Panc1 (cell line): ENCODE measurements at regions not wholly inside any gene's neighbourhood (a gene's known extent, or its start where the extent isn't known, plus 50 kb on each side); places are given as distances from the start of the nearest gene placed in this dataset.

Experiments used
- ATAC-seq: fragments of 200-7000 bp; cut with Tn5 transposase; 2 replicates; pipeline ENCODE4 v1.9.1; 2020; ENCODE audit warnings: mild to moderate bottlenecking, moderate library complexity
- BruUV-seq: library from RNA; stranded (reverse); fragments of 400-500 nt; replicated peaks from 2 replicates; lab custom pipeline; 2021; lab: Mats Ljungman, UMichigan
- CTCF ChIA-PET: fragments of 300-600 bp; sonication (Branson Sonifier 250); formaldehyde crosslinking; loops from one replicate; lab custom pipeline; 2022; ENCODE audit warnings: antibody characterized with exemption; lab: Charles Lee
- POLR2A ChIA-PET: fragments of 300-600 bp; sonication (Branson Sonifier 250); formaldehyde crosslinking; loops from one replicate; lab custom pipeline; 2022; ENCODE audit warnings: antibody characterized with exemption; lab: Charles Lee
- DNase-seq: peaks from one replicate; pipeline ENCODE4 v3.0.0-alpha.2; 2010; ENCODE audit warnings: low read depth, low spot score
- H3K27ac ChIP-seq: 2 replicates; pipeline ENCODE4 v1.5.1; 2011; ENCODE audit warnings: mild to moderate bottlenecking, low read length, inconsistent platforms
- H3K27me3 ChIP-seq: fragments of 200-500 bp; sonication (Bioruptor generic); 2 replicates; pipeline ENCODE4 v1.6.0; 2014; ENCODE audit warnings: low read length, inconsistent platforms; ENCODE audit not compliant: control insufficient read depth, insufficient read depth
- H3K36me3 ChIP-seq: fragments of 200-500 bp; sonication (Bioruptor generic); 2 replicates; pipeline ENCODE4 v1.5.1; 2014; ENCODE audit warnings: inconsistent platforms, mild to moderate bottlenecking, low read length, moderate library complexity; ENCODE audit not compliant: control insufficient read depth, insufficient read depth
- H3K4me1 ChIP-seq: 2 replicates; pipeline ENCODE4 v1.5.1; 2011; ENCODE audit warnings: inconsistent platforms, mild to moderate bottlenecking, low read length, moderate library complexity; ENCODE audit not compliant: control insufficient read depth, insufficient read depth
- H3K4me3 ChIP-seq, 2 experiments: 2 replicates each; pipeline ENCODE4 v1.5.1; 2011 to 2012; ENCODE audit warnings: low read depth in 2 of 2, low read length in 2 of 2, mild to moderate bottlenecking in 2 of 2, inconsistent platforms in 1 of 2, moderate library complexity in 1 of 2
- H3K9me3 ChIP-seq: fragments of 200-500 bp; sonication (Bioruptor generic); 2 replicates; pipeline ENCODE4 v1.5.1; 2014; ENCODE audit warnings: low read depth, mild to moderate bottlenecking, inconsistent platforms, low read length, moderate library complexity; ENCODE audit not compliant: control insufficient read depth, insufficient read depth
- POLR2AphosphoS5 ChIP-seq: IDR thresholded peaks from 2 replicates; pipeline ENCODE4 v1.6.1; 2012; ENCODE audit warnings: mild to moderate bottlenecking, low read depth, low read length, moderate library complexity
- SIN3A ChIP-seq: IDR thresholded peaks from 2 replicates; pipeline ENCODE4 v1.6.1; 2012; ENCODE audit warnings: low read depth, mild to moderate bottlenecking, low read length, moderate library complexity, borderline replicate concordance; ENCODE audit not compliant: insufficient read depth
- TCF7L2 ChIP-seq: IDR thresholded peaks from 2 replicates; pipeline ENCODE4 v1.6.1; 2011; ENCODE audit warnings: mild to moderate bottlenecking, low read depth, low read length, inconsistent platforms
- in situ Hi-C: cut with HindIII; loops from 2 replicates; pipeline ENCODE4 v1.10.0; 2016; ENCODE audit warnings: low sequenced_read_pairs, low pct_unique_long_range_greater_than_20kb
- intact Hi-C: fragments of 100-400 bp; cut with micrococcal nuclease; formaldehyde crosslinking; loops from one replicate; pipeline ENCODE4 v1.10.0; 2022; ENCODE audit not compliant: unreplicated experiment
- TF ChIP-seq, protein P1 (sequence below), 2 experiments: IDR thresholded peaks; 2 replicates each; pipeline ENCODE4 v1.6.1; 2011 to 2012; ENCODE audit warnings: low read depth in 2 of 2, control low read depth in 1 of 2, low read length in 1 of 2, mild to moderate bottlenecking in 1 of 2, moderate library complexity in 1 of 2; ENCODE audit not compliant: insufficient read depth in 1 of 2
- TF ChIP-seq, protein P2 (sequence below): fragments of 450-650 bp; IDR thresholded peaks from 2 replicates; pipeline ENCODE4 v1.5.1; 2017; ENCODE audit warnings: mild to moderate bottlenecking

- Histone ChIP-seq H3K36me3 (no peaks in the 10 kb centered on the region), H3K27me3 (no peaks in the 10 kb centered on the region), H3K4me3 (no peak overlapping the region), H3K4me1 (no peaks in the 10 kb centered on the region), H3K27ac (no peak overlapping the region), H3K9me3 (no peaks in the 10 kb centered on the region)
- DNase-seq (no peak), ATAC-seq (no peak)
- intact Hi-C loops, result no loop called here
- no peak for TF ChIP-seq TCF7L2
- TF ChIP-seq, protein P1, sequence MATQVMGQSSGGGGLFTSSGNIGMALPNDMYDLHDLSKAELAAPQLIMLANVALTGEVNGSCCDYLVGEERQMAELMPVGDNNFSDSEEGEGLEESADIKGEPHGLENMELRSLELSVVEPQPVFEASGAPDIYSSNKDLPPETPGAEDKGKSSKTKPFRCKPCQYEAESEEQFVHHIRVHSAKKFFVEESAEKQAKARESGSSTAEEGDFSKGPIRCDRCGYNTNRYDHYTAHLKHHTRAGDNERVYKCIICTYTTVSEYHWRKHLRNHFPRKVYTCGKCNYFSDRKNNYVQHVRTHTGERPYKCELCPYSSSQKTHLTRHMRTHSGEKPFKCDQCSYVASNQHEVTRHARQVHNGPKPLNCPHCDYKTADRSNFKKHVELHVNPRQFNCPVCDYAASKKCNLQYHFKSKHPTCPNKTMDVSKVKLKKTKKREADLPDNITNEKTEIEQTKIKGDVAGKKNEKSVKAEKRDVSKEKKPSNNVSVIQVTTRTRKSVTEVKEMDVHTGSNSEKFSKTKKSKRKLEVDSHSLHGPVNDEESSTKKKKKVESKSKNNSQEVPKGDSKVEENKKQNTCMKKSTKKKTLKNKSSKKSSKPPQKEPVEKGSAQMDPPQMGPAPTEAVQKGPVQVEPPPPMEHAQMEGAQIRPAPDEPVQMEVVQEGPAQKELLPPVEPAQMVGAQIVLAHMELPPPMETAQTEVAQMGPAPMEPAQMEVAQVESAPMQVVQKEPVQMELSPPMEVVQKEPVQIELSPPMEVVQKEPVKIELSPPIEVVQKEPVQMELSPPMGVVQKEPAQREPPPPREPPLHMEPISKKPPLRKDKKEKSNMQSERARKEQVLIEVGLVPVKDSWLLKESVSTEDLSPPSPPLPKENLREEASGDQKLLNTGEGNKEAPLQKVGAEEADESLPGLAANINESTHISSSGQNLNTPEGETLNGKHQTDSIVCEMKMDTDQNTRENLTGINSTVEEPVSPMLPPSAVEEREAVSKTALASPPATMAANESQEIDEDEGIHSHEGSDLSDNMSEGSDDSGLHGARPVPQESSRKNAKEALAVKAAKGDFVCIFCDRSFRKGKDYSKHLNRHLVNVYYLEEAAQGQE (IDR thresholded peaks at IDR 0.05; ENCODE audit: insufficient read depth in 1 of 2, low read depth in 2 of 2, low read length in 1 of 2), result no peak
- no peak for TF ChIP-seq POLR2AphosphoS5
- TF ChIP-seq SIN3A, result no peak
- TF ChIP-seq, protein P2, sequence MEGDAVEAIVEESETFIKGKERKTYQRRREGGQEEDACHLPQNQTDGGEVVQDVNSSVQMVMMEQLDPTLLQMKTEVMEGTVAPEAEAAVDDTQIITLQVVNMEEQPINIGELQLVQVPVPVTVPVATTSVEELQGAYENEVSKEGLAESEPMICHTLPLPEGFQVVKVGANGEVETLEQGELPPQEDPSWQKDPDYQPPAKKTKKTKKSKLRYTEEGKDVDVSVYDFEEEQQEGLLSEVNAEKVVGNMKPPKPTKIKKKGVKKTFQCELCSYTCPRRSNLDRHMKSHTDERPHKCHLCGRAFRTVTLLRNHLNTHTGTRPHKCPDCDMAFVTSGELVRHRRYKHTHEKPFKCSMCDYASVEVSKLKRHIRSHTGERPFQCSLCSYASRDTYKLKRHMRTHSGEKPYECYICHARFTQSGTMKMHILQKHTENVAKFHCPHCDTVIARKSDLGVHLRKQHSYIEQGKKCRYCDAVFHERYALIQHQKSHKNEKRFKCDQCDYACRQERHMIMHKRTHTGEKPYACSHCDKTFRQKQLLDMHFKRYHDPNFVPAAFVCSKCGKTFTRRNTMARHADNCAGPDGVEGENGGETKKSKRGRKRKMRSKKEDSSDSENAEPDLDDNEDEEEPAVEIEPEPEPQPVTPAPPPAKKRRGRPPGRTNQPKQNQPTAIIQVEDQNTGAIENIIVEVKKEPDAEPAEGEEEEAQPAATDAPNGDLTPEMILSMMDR, result no peak
- BruUV-seq, result no TSS peak
- POLR2A ChIA-PET, result no interaction called here
- CTCF ChIA-PET, result no interaction called here
- in situ Hi-C loops, result no loop called here
Measured at GRCh38 chr13:84983321-84983720, 815.9 kb downstream of the SLITRK6 start.

GRCh38 chr13:84980571-84980970, 818.6 kb downstream of the SLITRK6 start:
- no peaks in the 10 kb centered on the region for H3K4me1 ChIP-seq
- no peaks in the 10 kb centered on the region for H3K9me3 ChIP-seq
- TF ChIP-seq, protein P1 (IDR thresholded peaks at IDR 0.05; ENCODE audit: insufficient read depth in 1 of 2, low read depth in 2 of 2, low read length in 1 of 2), result no peak
- TF ChIP-seq SIN3A (no peak), POLR2AphosphoS5 (no peak), TCF7L2 (no peak)
- TF ChIP-seq, protein P2, result no peak
- in situ Hi-C loops (no loop called here), intact Hi-C loops (no loop called here)
- H3K36me3 ChIP-seq, result no peaks in the 10 kb centered on the region
- DNase-seq (no peak), ATAC-seq (no peak)
- ChIA-PET POLR2A (no interaction called here), CTCF (no interaction called here)
- no peak overlapping the region for H3K27ac ChIP-seq
- H3K27me3 ChIP-seq, result no peaks in the 10 kb centered on the region
- no peak overlapping the region for H3K4me3 ChIP-seq
- BruUV-seq, result no TSS peak
